ENCODE measurements at regions not wholly inside any gene's neighbourhood (a gene's known extent, or its start where the extent isn't known, plus 50 kb on each side); places are given as distances from the start of the nearest gene placed in this dataset.

GRCh38 chr21:24729568-24729967, 877.7 kb downstream of the MRPL39 start:
- no peak for DNase-seq (ENCODE audit: low spot score)

- no peak for DNase-seq (ENCODE audit: low spot score)
Measured at GRCh38 chr21:24727803-24728440, 879.4 kb downstream of the MRPL39 start.

- DNase-seq (ENCODE audit: low spot score), result no peak
Measured at GRCh38 chr21:24716281-24716918, 890.9 kb downstream of the MRPL39 start.

GRCh38 chr21:24714646-24715200, 892.6 kb downstream of the MRPL39 start:
- no peak for DNase-seq (ENCODE audit: low spot score)

- DNase-seq (ENCODE audit: low spot score), result no peak
Measured at GRCh38 chr21:24705201-24705600, 902.1 kb downstream of the MRPL39 start.

- no peak for DNase-seq (ENCODE audit: low spot score)
Measured at GRCh38 chr21:24693779-24694178, 913.5 kb downstream of the MRPL39 start.

- DNase-seq (ENCODE audit: low spot score), result no peak
Measured at GRCh38 chr21:24681456-24681855, 925.8 kb downstream of the MRPL39 start.

GRCh38 chr21:24671901-24672300, 935.4 kb downstream of the MRPL39 start:
- no peak for DNase-seq (ENCODE audit: low spot score)

GRCh38 chr21:24658926-24659325, 948.4 kb downstream of the MRPL39 start:
- DNase-seq (ENCODE audit: low spot score), result no peak

GRCh38 chr21:24658026-24658425, 949.3 kb downstream of the MRPL39 start:
- DNase-seq (ENCODE audit: low spot score), result no peak

- DNase-seq (ENCODE audit: low spot score), result no peak
Measured at GRCh38 chr21:24649691-24650090, 957.6 kb downstream of the MRPL39 start.

- DNase-seq (ENCODE audit: low spot score), result no peak
Measured at GRCh38 chr21:24636696-24637095, 970.6 kb downstream of the MRPL39 start.

- DNase-seq (ENCODE audit: low spot score), result no peak
Measured at GRCh38 chr21:24634749-24635148, 972.5 kb downstream of the MRPL39 start.

GRCh38 chr21:24628536-24628935, 978.7 kb downstream of the MRPL39 start:
- DNase-seq (ENCODE audit: low spot score), result no peak

GRCh38 chr21:24628046-24628445, 979.2 kb downstream of the MRPL39 start:
- no peak for DNase-seq (ENCODE audit: low spot score)

GRCh38 chr21:24617819-24618218, 989.5 kb downstream of the MRPL39 start:
- DNase-seq (ENCODE audit: low spot score), result no peak

- no peak for DNase-seq (ENCODE audit: low spot score)
Measured at GRCh38 chr21:24594082-24594481, 1013.2 kb downstream of the MRPL39 start.

GRCh38 chr21:24590261-24590660, 1017.0 kb downstream of the MRPL39 start:
- no peak for DNase-seq (ENCODE audit: low spot score)

- DNase-seq (ENCODE audit: low spot score), result no peak
Measured at GRCh38 chr21:24583473-24583872, 1023.8 kb downstream of the MRPL39 start.

GRCh38 chr21:24577301-24577700, 1030.0 kb downstream of the MRPL39 start:
- no peak for DNase-seq (ENCODE audit: low spot score)

- DNase-seq (ENCODE audit: low spot score), result no peak
Measured at GRCh38 chr21:24561291-24561690, 1046.0 kb downstream of the MRPL39 start.

- DNase-seq (ENCODE audit: low spot score), result no peak
Measured at GRCh38 chr21:24552491-24552890, 1054.8 kb downstream of the MRPL39 start.

GRCh38 chr21:24545807-24546361, 1061.4 kb downstream of the MRPL39 start:
- no peak for DNase-seq (ENCODE audit: low spot score)

Data from NAMALWA (cell line).